ENCODE measurements at regions not wholly inside any gene's neighbourhood (a gene's known extent, or its start where the extent isn't known, plus 50 kb on each side); places are given as distances from the start of the nearest gene placed in this dataset.

DNA sequence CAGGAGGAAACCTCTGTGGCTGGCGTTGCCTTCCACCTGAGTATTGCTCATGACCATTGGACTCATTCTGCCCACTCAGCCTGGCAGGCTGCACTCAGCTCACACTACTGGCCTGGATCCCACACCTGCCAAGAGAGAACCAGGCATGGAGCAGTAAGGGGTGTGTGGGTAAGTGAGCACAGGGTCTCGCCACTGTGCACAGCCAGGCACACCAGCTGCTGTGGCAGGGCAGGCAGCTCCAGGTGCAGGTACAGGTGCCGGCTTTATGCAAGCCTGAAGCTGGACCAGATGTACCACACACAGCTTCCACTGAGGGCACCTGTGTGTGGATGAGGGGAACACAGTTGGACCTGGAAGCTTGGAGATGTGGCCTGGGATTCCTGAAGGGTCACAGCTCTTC lies 295.2 kb upstream of the SNX7 start:
- TF ChIP-seq, protein P1, sequence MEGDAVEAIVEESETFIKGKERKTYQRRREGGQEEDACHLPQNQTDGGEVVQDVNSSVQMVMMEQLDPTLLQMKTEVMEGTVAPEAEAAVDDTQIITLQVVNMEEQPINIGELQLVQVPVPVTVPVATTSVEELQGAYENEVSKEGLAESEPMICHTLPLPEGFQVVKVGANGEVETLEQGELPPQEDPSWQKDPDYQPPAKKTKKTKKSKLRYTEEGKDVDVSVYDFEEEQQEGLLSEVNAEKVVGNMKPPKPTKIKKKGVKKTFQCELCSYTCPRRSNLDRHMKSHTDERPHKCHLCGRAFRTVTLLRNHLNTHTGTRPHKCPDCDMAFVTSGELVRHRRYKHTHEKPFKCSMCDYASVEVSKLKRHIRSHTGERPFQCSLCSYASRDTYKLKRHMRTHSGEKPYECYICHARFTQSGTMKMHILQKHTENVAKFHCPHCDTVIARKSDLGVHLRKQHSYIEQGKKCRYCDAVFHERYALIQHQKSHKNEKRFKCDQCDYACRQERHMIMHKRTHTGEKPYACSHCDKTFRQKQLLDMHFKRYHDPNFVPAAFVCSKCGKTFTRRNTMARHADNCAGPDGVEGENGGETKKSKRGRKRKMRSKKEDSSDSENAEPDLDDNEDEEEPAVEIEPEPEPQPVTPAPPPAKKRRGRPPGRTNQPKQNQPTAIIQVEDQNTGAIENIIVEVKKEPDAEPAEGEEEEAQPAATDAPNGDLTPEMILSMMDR (IDR thresholded peaks at IDR 0.05; ENCODE audit: insufficient read depth, missing control alignments), result no peak
- FAIRE-seq (no peak), DNase-seq (ENCODE audit: insufficient read length, low spot score) (no peak)

DNA sequence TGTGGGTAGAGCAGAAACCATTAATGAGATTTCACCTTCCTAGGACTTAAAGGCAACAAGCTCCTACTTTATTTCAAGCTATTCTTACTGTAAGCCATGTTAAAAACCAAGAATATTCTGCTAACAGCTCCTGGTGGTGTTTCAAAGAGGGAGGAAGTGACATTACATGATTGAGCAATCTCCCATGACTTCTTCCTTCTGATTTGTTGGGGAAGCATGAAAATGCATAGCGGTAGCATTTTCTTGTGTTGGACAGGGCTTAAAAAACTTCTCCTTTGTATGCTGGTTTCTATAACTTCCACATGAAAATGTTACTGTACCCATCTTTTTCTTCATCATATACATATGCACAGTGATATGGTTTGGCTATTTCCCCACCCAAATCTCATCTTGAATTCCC lies 297.0 kb upstream of the SNX7 start:
- DNase-seq (ENCODE audit: insufficient read length, low spot score) (no peak), FAIRE-seq (no peak)
- TF ChIP-seq, protein P1 (IDR thresholded peaks at IDR 0.05; ENCODE audit: insufficient read depth, missing control alignments), result no peak

DNA sequence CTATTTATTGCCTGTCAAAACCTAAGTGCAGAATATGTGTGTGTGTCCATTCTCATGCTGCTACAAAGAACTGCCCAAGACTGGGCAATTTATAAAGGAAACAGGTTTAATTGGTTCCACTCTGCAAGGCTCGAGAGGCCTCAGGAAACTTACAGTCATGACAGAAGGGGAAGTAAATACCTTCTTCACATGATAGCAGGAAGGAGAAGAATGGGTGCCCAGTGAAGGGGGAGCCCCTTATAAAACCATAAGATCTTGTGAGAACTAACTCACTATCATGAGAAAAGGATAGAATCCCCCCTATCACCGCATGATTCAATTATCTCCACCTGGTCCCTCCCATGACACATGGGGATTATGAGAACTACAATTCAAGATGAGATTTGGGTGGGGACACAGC lies 300.7 kb upstream of the SNX7 start:
- FAIRE-seq (no peak), DNase-seq (ENCODE audit: insufficient read length, low spot score) (no peak)
- TF ChIP-seq, protein P1 (IDR thresholded peaks at IDR 0.05; ENCODE audit: insufficient read depth, missing control alignments), result no peak

DNA sequence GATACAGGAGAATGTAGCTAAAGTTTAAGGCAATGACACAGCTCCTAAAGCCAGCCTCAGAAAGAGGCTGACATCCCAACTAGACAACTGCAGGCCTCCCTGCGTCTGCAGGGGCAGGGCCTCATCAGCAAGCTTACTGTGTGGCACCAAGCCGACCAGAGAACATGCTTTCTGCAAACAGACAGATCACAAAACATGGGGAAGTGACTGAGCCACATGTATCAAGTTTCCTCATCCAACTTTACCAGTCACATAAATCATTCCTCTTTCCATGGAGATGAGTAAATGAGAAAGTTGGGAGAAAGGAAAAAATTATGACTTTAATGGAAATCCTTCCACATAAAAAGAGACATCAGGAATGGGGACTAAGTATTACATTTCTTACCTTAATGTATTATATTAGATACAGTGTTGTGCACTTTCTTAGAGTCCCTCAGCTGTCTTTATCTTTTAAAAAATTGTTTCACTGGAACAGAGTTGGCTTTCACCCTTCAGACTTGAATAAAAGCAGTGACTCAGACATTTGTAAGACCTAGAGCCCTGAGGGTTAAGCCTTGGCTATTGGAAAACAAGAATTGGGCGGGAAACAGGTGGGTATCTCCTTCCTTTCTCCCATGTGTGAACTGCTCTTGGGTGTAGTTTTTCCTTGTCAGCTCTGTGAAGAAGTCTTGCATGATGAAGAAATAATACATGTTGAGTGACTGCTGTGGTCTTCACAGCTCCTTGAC lies 305.7 kb upstream of the SNX7 start:
- TF ChIP-seq, protein P1 (IDR thresholded peaks at IDR 0.05; ENCODE audit: insufficient read depth, missing control alignments), result no peak
- FAIRE-seq (no peak), DNase-seq (ENCODE audit: insufficient read length, low spot score) (no peak)

DNA sequence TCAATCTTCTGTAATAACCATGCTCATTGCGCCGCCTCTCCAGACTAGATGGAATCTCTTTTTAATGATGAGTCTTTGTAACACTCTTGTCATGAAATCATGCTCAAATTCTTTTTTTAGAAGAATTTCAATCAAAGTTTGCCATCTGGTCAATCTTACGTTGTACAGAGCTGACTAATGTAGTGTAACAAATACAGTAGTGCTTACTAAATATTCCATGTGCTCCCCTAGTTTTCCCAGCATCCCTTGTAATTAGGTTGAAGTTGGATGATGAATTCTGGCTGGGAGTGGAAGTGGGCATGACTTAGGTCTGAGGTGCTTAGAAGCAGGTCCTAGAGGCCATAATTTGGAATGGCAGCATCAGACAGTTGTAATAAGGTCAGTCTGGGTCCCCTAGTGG lies 309.1 kb upstream of the SNX7 start:
- TF ChIP-seq, protein P1 (IDR thresholded peaks at IDR 0.05; ENCODE audit: insufficient read depth, missing control alignments), result no peak
- FAIRE-seq (no peak), DNase-seq (ENCODE audit: insufficient read length, low spot score) (no peak)

DNA sequence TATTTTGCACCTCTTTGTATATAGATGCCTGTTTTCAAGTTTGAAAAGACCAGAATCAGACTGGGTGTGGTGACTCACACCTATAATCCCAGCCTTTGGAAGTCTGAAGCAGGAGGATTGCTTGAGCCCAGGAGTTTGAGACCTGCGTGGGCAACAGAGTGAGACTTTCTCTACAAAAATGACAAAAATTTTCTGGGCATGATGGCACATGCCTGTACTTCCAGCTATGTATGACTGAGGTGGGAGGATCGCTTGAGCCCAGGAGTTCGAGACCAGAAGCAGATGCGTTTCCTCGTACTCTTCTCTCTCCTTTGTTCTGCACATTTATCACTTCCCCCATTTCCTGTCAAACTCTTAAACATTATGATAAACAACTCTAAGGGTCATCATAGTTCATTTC lies 310.0 kb upstream of the SNX7 start:
- FAIRE-seq, result no peak
- TF ChIP-seq, protein P1 (IDR thresholded peaks at IDR 0.05; ENCODE audit: insufficient read depth, missing control alignments), result no peak
- DNase-seq (ENCODE audit: insufficient read length, low spot score), result no peak

DNA sequence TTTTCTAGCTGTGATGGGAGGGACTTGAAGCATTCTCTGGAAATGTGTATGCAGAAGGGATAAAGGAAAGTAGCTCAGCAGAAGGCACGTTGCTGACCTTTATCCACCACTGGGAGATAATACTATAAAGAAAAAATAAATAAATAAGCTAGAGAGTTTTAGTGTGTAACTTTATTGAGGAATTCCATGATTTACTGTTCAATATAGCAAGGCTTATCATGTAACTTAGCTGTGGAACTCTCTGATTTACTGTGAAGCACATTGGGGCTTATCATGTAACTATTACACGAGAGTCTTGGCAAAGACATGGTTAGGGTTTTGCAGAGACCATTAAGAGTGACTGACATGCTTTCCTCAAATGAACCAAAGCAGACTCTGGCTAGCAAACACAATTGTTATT lies 316.1 kb upstream of the SNX7 start:
- DNase-seq (ENCODE audit: insufficient read length, low spot score) (no peak), FAIRE-seq (no peak)
- TF ChIP-seq, protein P1 (IDR thresholded peaks at IDR 0.05; ENCODE audit: insufficient read depth, missing control alignments), result no peak
